Prostate gland (tissue), 2 donors: ENCODE measurements at regions not wholly inside any gene's neighbourhood (a gene's known extent, or its start where the extent isn't known, plus 50 kb on each side); places are given as distances from the start of the nearest gene placed in this dataset.

Source experiments
- DNase-seq: peaks from one replicate; pipeline ENCODE4 v3.0.0-alpha.2; 2019; ENCODE audit warnings: low spot score
- H3K27ac ChIP-seq, 2 donors: fragments of 200-600 bp; sonication (generic); 2 replicates each; pipeline ENCODE4 v1.5.1; 2017 to 2019
- H3K27me3 ChIP-seq: fragments of 200-600 bp; sonication (generic); replicated peaks from 2 replicates; pipeline ENCODE4 v1.5.1; 2019; ENCODE audit not compliant: insufficient read depth
- H3K36me3 ChIP-seq, 2 donors: fragments of 200-600 bp; sonication (generic); 1 replicate in 1 of 2; 2 replicates in 1 of 2; pipeline versions ENCODE4 v1.5.1 to v1.8.1; 2017 to 2019
- H3K4me1 ChIP-seq: fragments of 200-600 bp; sonication (generic); replicated peaks from 2 replicates; pipeline ENCODE4 v1.5.1; 2019
- H3K4me3 ChIP-seq, 2 donors: fragments of 200-600 bp; sonication (generic); 2 replicates each; pipeline ENCODE4 v1.5.1; 2017 to 2019
- H3K9me3 ChIP-seq: fragments of 200-600 bp; sonication (generic); 2 replicates; pipeline ENCODE4 v1.5.1; 2017
- CTCF ChIP-seq, 4 experiments: fragments of 200-600 bp in 2 of 4; fragments of 450-650 bp in 2 of 4; sonication (generic) in 2 of 4; IDR thresholded peaks; 1 replicate in 3 of 4; 2 replicates in 1 of 4; pipeline ENCODE4 v1.5.1; 2016 to 2019; ENCODE audit warnings: antibody characterized with exemption in 4 of 4, mild to moderate bottlenecking in 2 of 4, moderate library complexity in 2 of 4
- POLR2A ChIP-seq: fragments of 450-650 bp; IDR thresholded peaks from one replicate; pipeline ENCODE4 v1.6.1; 2016; ENCODE audit warnings: antibody characterized with exemption, mild to moderate bottlenecking
- POLR2AphosphoS5 ChIP-seq: sonication (generic); formaldehyde crosslinking; IDR thresholded peaks from one replicate; pipeline ENCODE4 v1.6.1; 2017; ENCODE audit warnings: antibody characterized with exemption
- WGBS: methylation state at CpG from one replicate; pipeline ENCODE4 v1.1.5; 2018; 5-methylcytosine and 5-hydroxymethylcytosine counted together
- intact Hi-C: fragments of 100-400 bp; cut with DNase I; formaldehyde crosslinking; loops from one replicate; pipeline ENCODE4 v1.14.2; 2022

DNA sequence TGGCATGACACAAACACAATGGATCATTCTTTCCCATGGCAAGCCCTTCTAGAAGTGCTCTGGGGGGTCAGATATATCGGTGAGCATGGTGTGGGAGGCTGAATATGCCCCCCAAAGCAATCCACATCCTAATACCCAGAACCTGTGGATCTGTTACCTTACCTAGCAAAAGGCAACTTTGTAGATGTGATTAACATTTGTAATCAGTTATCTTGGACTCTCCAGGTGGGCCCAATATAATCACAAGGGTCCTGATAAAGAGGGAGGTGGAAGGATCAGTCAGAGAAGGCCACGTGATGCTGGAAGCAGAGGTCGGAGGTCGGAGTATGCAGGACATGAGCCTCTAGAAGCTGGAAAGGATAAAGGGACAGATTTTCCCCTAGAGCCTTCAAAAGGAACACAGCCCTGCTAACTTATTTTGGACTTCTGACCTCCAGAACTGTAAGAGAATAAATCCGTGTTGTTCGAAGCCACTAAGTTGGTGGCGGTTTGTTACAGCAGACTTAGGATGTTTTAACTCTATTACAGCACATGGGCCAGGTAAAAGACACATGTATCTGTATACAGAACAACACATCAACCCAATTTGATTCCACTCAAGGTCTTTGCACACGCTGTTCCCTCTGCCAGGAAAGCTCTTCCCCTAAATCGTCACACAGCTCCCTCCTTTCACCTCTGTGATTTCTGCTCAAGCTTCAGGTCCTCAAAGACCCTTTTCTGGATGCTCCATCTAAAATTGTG is 115.3 kb downstream of the NOG start:
- Histone ChIP-seq H3K9me3 (no peaks in the 10 kb centered on the region), H3K36me3 (no peaks in the 10 kb centered on the region), H3K27me3 (no peaks in the 10 kb centered on the region), H3K4me3 (no peak overlapping the region), H3K4me1 (no peaks in the 10 kb centered on the region), H3K27ac (no peak overlapping the region)
- WGBS: 82% methylated on average over 9 of the region's 9 CpGs
- no peak for TF ChIP-seq POLR2AphosphoS5
- TF ChIP-seq POLR2A: no peak
- no peak for TF ChIP-seq CTCF (IDR thresholded peaks at IDR 0.05)
- DNase-seq: no peak
- intact Hi-C loops: no loop called here

DNA sequence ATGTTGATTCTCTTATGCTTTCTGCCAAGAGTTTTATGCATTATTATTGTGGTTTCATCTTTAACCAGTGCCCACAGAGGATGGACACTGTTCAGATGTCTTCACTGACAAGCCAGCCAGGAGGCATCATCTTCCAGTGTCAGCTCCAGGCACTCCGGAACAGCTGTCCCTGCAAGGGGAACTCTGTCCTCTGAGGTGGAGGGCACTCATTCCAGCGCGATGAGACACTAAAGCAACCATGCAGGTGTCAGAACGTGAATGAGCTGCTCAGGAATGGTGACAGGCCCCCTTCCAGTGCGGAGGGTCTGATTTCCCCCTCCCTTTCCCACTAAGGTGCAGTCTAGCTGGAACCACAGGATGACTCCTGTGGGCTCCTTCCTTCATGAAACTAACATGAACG is 117.5 kb downstream of the NOG start:
- no peak overlapping the region for H3K4me3 ChIP-seq
- intact Hi-C loops: loop anchor here (10.0 kb wide), 2 partner anchors 206 to 234 kb away; no protein-coding TSS in a partner anchor
- no peaks in the 10 kb centered on the region for H3K27me3 ChIP-seq
- no peak for TF ChIP-seq CTCF (IDR thresholded peaks at IDR 0.05)
- TF ChIP-seq POLR2A: no peak
- TF ChIP-seq POLR2AphosphoS5: no peak
- WGBS: 66% methylated on average over 6 of the region's 6 CpGs
- H3K36me3 ChIP-seq: no peaks in the 10 kb centered on the region
- H3K9me3 ChIP-seq: no peaks in the 10 kb centered on the region
- no peak for DNase-seq
- no peaks in the 10 kb centered on the region for H3K4me1 ChIP-seq
- H3K27ac ChIP-seq: no peak overlapping the region

- H3K27me3 ChIP-seq: no peaks in the 10 kb centered on the region
- no peak overlapping the region for H3K4me3 ChIP-seq
- no peak overlapping the region for H3K27ac ChIP-seq
- peak; percentile 74 for DNase-seq
- no peaks in the 10 kb centered on the region for H3K4me1 ChIP-seq
- H3K36me3 ChIP-seq: no peaks in the 10 kb centered on the region
- WGBS: 20% methylated on average over 8 of the region's 8 CpGs
- intact Hi-C loops: loop anchor here (1.0 to 10.0 kb wide), 4 partner anchors 38 to 229 kb away; no protein-coding TSS in a partner anchor
- H3K9me3 ChIP-seq: no peaks in the 10 kb centered on the region
- TF ChIP-seq POLR2AphosphoS5: peak; percentile 29
- TF ChIP-seq POLR2A: no peak
- TF ChIP-seq CTCF (IDR thresholded peaks at IDR 0.05): peak in 3 of 4 experiments; percentile 78 to 85 (median 79)
Observed at GRCh38 chr17:56715613-56716357, 117.9 kb downstream of the C17orf67 start.

DNA sequence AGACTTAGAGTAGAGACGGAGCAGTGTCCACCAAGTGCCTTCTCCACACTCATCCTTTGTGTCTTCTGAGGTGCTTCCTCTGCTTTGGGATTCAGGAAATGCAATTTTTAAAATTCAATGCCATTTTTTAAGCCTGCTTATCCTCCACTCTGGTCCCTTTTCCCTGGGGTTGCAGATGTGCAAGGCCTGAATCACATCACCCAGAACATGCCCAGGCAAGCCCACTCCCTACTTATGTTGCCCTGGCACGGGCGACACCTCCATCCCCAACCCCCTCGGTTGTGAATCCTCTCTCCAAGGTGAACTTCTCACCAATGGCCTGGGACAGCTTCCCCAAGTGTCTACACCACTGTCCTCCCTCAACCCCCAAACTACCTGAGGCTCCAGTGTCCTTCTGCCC is 116.2 kb downstream of the C17orf67 start:
- no peak for DNase-seq
- Histone ChIP-seq H3K27me3 (no peaks in the 10 kb centered on the region), H3K9me3 (no peaks in the 10 kb centered on the region), H3K36me3 (no peaks in the 10 kb centered on the region), H3K4me3 (no peak overlapping the region), H3K27ac (no peak overlapping the region), H3K4me1 (no peaks in the 10 kb centered on the region)
- no peak for TF ChIP-seq POLR2AphosphoS5
- no peak for TF ChIP-seq POLR2A
- no peak for TF ChIP-seq CTCF (IDR thresholded peaks at IDR 0.05)
- intact Hi-C loops: loop anchor here (5.0 to 10.0 kb wide), 3 partner anchors 40 to 227 kb away; no protein-coding TSS in a partner anchor
- WGBS: 83% methylated on average over 4 of the region's 4 CpGs
